ENCODE measurements at regions not wholly inside any gene's neighbourhood (a gene's known extent, or its start where the extent isn't known, plus 50 kb on each side); places are given as distances from the start of the nearest gene placed in this dataset.

- no peak for TF ChIP-seq EZH2 (IDR thresholded peaks at IDR 0.05; ENCODE audit: low read length)
- TF ChIP-seq CTCF (optimal IDR thresholded peaks at IDR 0.05 in 1 of 3, IDR thresholded peaks at IDR 0.05 in 1 of 3, conservative IDR thresholded peaks at IDR 0.05 in 1 of 3; ENCODE audit: extremely low read depth in 1 of 3, insufficient read depth in 2 of 3, low read length in 3 of 3): no peak
- Histone ChIP-seq H3K9me1 (ENCODE audit: control insufficient read depth, extremely low read depth, insufficient read depth, low read length) (no peaks in the 10 kb centered on the region), H3K4me3 (ENCODE audit: control insufficient read depth in 2 of 3, extremely low read depth in 1 of 3, insufficient read depth in 2 of 3, low read depth in 1 of 3, low read length in 3 of 3) (no peak overlapping the region), H4K20me1 (ENCODE audit: control insufficient read depth, extremely low read depth, insufficient read depth, low read length) (no peaks in the 10 kb centered on the region), H3K36me3 (ENCODE audit: control insufficient read depth in 2 of 2, extremely low read depth in 1 of 2, insufficient read depth in 2 of 2, low read length in 2 of 2) (no peaks in the 10 kb centered on the region), H3K79me2 (ENCODE audit: control insufficient read depth, insufficient read depth, low read length) (no peaks in the 10 kb centered on the region), H3K4me2 (ENCODE audit: control insufficient read depth, extremely low read depth, insufficient read depth, low read depth, low read length) (peak overlapping the region; percentile 39), H3K9me3 (ENCODE audit: control insufficient read depth, low read depth, low read length) (no peaks in the 10 kb centered on the region), H3K27ac (ENCODE audit: control insufficient read depth, insufficient read depth, low read length) (peak overlapping the region; percentile 53), H3K4me1 (ENCODE audit: control insufficient read depth, extremely low read depth, insufficient read depth, low read length) (peaks cover 20% of the 10 kb centered on the region), H2AFZ (ENCODE audit: control insufficient read depth, low read length) (no peak overlapping the region), H3K27me3 (ENCODE audit: control insufficient read depth, extremely low read depth, insufficient read depth, low read length) (no peaks in the 10 kb centered on the region), H3K9ac (ENCODE audit: control insufficient read depth, extremely low read depth, insufficient read depth, low read length) (no peak overlapping the region)
- dilution Hi-C loops (cut with MboI; ENCODE audit: extremely low pct_ligation_motif_present, low sequenced_read_pairs): no loop called here
- FAIRE-seq (peak; percentile 78), DNase-seq (ENCODE audit: low read depth, low spot score) (no peak)
Measured at GRCh38 chrX:63428348-63428747, 77.2 kb upstream of the SPIN4 start.

DNA sequence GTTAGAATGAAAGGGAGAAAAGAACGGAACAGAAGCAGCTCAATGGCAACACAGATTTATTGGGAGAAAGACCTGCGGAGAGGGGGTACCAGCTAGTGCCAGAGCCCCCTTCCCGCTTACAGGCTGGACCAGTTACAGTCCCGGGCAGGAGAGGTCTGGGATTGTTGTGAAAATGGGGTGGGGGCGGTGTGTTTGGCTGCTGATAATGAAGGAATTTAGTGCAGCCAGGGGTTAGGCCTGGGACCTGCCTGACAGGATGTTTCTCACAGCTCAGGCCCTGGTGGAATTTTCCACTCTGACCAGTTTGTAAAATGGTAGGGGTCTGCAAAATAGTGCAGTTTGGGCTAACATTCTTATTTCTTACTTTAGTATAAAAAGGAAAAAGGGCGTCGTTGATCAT, 75.4 kb upstream of the SPIN4 start:
- Histone ChIP-seq H3K36me3 (ENCODE audit: control insufficient read depth in 2 of 2, extremely low read depth in 1 of 2, insufficient read depth in 2 of 2, low read length in 2 of 2) (no peaks in the 10 kb centered on the region), H3K4me2 (ENCODE audit: control insufficient read depth, extremely low read depth, insufficient read depth, low read depth, low read length) (no peak overlapping the region), H3K79me2 (ENCODE audit: control insufficient read depth, insufficient read depth, low read length) (no peaks in the 10 kb centered on the region), H4K20me1 (ENCODE audit: control insufficient read depth, extremely low read depth, insufficient read depth, low read length) (no peaks in the 10 kb centered on the region), H3K9ac (ENCODE audit: control insufficient read depth, extremely low read depth, insufficient read depth, low read length) (no peak overlapping the region), H3K4me3 (ENCODE audit: control insufficient read depth in 2 of 3, extremely low read depth in 1 of 3, insufficient read depth in 2 of 3, low read depth in 1 of 3, low read length in 3 of 3) (no peak overlapping the region), H3K9me3 (ENCODE audit: control insufficient read depth, low read depth, low read length) (no peaks in the 10 kb centered on the region), H2AFZ (ENCODE audit: control insufficient read depth, low read length) (no peak overlapping the region), H3K9me1 (ENCODE audit: control insufficient read depth, extremely low read depth, insufficient read depth, low read length) (no peaks in the 10 kb centered on the region), H3K27me3 (ENCODE audit: control insufficient read depth, extremely low read depth, insufficient read depth, low read length) (no peaks in the 10 kb centered on the region), H3K4me1 (ENCODE audit: control insufficient read depth, extremely low read depth, insufficient read depth, low read length) (peaks cover 20% of the 10 kb centered on the region), H3K27ac (ENCODE audit: control insufficient read depth, insufficient read depth, low read length) (no peak overlapping the region)
- dilution Hi-C loops (cut with MboI; ENCODE audit: extremely low pct_ligation_motif_present, low sequenced_read_pairs): no loop called here
- DNase-seq (ENCODE audit: low read depth, low spot score) (no peak), FAIRE-seq (no peak)
- no peak for TF ChIP-seq EZH2 (IDR thresholded peaks at IDR 0.05; ENCODE audit: low read length)
- no peak for TF ChIP-seq CTCF (optimal IDR thresholded peaks at IDR 0.05 in 1 of 3, IDR thresholded peaks at IDR 0.05 in 1 of 3, conservative IDR thresholded peaks at IDR 0.05 in 1 of 3; ENCODE audit: extremely low read depth in 1 of 3, insufficient read depth in 2 of 3, low read length in 3 of 3)
